ENCODE measurements at regions not wholly inside any gene's neighbourhood (a gene's known extent, or its start where the extent isn't known, plus 50 kb on each side); places are given as distances from the start of the nearest gene placed in this dataset.

DNA sequence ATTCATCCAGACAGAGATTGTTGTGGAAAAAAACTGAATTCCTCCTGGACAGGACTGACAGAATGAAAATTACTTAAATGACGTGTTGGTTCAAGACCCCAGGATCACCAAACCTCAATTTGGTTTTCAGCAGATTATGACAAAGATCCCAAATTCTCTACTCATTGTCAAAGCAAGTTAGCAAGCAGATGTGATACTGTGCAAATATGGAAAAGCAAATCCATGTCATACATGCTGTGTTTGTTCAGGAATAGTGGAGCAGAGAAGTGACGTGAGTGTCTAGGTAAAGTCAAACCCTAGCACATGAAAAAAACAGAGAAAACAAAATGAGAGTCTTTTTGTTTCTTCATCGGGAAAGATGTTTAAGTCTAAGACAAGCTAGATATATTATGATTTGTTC is 169.2 kb upstream of the NBEA start:
- Histone ChIP-seq H3K4me2 (ENCODE audit: low read depth, low read length) (no peak overlapping the region), H3K36me3 (ENCODE audit: control insufficient read depth, insufficient read depth, low read length) (no peaks in the 10 kb centered on the region), H2BK20ac (ENCODE audit: low read depth, low read length) (no peak overlapping the region), H2BK15ac (ENCODE audit: low read depth, low read length) (no peak overlapping the region), H3K9ac (ENCODE audit: low read depth, low read length) (no peak overlapping the region), H2BK120ac (ENCODE audit: low read depth, low read length) (no peak overlapping the region), H3K14ac (replicated peaks; ENCODE audit: low read depth, low read length) (no peak overlapping the region), H3K23ac (ENCODE audit: low read depth, low read length) (no peak overlapping the region), H3K79me1 (ENCODE audit: low read depth in 1 of 2, low read length in 2 of 2) (no peaks in the 10 kb centered on the region), H4K5ac (ENCODE audit: low read depth, low read length) (no peak overlapping the region), H3K27me3 (ENCODE audit: control insufficient read depth, insufficient read depth, low read length) (no peaks in the 10 kb centered on the region), H3K56ac (ENCODE audit: extremely low read depth, insufficient read depth, low read length) (no peak overlapping the region), H3K4me1 (ENCODE audit: control insufficient read depth, insufficient read depth, low read length) (no peaks in the 10 kb centered on the region), H3K9me3 (ENCODE audit: control insufficient read depth, insufficient read depth, low read length) (no peaks in the 10 kb centered on the region), H4K8ac (ENCODE audit: low read depth in 2 of 2, low read length in 2 of 2) (no peak overlapping the region), H3K27ac (ENCODE audit: insufficient read depth, low read length) (no peak overlapping the region), H2BK5ac (ENCODE audit: low read depth, low read length, poor library complexity, severe bottlenecking) (no peak overlapping the region), H2AK9ac (replicated peaks; ENCODE audit: low read depth, low read length, poor library complexity) (no peak overlapping the region), H3K4ac (ENCODE audit: low read depth, low read length) (no peak overlapping the region), H3K4me3 (ENCODE audit: insufficient read depth, low read depth, low read length) (no peak overlapping the region), H4K91ac (ENCODE audit: insufficient read depth, low read depth, low read length) (no peak overlapping the region), H2AFZ (replicated peaks; ENCODE audit: low read length, poor library complexity) (no peak overlapping the region), H2AK5ac (ENCODE audit: low read depth, low read length) (no peak overlapping the region), H3K18ac (ENCODE audit: low read depth, low read length) (no peak overlapping the region), H3K9me1 (ENCODE audit: insufficient read depth, low read length) (no peaks in the 10 kb centered on the region), H4K20me1 (ENCODE audit: insufficient read depth, low read length) (no peaks in the 10 kb centered on the region)
- CTCF ChIA-PET: no interaction called here
- intact Hi-C loops (cut with micrococcal nuclease) (no loop called here), in situ Hi-C loops (cut with MboI; ENCODE audit: low sequenced_read_pairs) (no loop called here), dilution Hi-C loops (cut with HindIII; ENCODE audit: low sequenced_read_pairs, unreplicated experiment) (no loop called here)
- DNase-seq (no peak), ATAC-seq (ENCODE audit: low read depth) (no peak)
- TF ChIP-seq POLR2A (IDR thresholded peaks at IDR 0.05; ENCODE audit: low read depth, low read length) (no peak), NFE2L2 (IDR thresholded peaks at IDR 0.05; ENCODE audit: low read depth, low read length) (no peak), SMC3 (IDR thresholded peaks at IDR 0.05; ENCODE audit: low read depth, low read length) (no peak), MAZ (IDR thresholded peaks at IDR 0.05; ENCODE audit: borderline replicate concordance, low read depth, low read length) (no peak), MXI1 (IDR thresholded peaks at IDR 0.05; ENCODE audit: borderline replicate concordance, low read depth, low read length) (no peak), BHLHE40 (IDR thresholded peaks at IDR 0.05; ENCODE audit: low read depth, low read length) (no peak), CHD1 (IDR thresholded peaks at IDR 0.05; ENCODE audit: low read depth, low read length) (no peak), RFX5 (IDR thresholded peaks at IDR 0.05; ENCODE audit: low read depth, low read length) (no peak)
- TF ChIP-seq, protein P1, sequence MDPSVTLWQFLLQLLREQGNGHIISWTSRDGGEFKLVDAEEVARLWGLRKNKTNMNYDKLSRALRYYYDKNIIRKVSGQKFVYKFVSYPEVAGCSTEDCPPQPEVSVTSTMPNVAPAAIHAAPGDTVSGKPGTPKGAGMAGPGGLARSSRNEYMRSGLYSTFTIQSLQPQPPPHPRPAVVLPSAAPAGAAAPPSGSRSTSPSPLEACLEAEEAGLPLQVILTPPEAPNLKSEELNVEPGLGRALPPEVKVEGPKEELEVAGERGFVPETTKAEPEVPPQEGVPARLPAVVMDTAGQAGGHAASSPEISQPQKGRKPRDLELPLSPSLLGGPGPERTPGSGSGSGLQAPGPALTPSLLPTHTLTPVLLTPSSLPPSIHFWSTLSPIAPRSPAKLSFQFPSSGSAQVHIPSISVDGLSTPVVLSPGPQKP (IDR thresholded peaks at IDR 0.05; ENCODE audit: borderline replicate concordance, low read depth, low read length): no peak
- TF ChIP-seq, protein P2, sequence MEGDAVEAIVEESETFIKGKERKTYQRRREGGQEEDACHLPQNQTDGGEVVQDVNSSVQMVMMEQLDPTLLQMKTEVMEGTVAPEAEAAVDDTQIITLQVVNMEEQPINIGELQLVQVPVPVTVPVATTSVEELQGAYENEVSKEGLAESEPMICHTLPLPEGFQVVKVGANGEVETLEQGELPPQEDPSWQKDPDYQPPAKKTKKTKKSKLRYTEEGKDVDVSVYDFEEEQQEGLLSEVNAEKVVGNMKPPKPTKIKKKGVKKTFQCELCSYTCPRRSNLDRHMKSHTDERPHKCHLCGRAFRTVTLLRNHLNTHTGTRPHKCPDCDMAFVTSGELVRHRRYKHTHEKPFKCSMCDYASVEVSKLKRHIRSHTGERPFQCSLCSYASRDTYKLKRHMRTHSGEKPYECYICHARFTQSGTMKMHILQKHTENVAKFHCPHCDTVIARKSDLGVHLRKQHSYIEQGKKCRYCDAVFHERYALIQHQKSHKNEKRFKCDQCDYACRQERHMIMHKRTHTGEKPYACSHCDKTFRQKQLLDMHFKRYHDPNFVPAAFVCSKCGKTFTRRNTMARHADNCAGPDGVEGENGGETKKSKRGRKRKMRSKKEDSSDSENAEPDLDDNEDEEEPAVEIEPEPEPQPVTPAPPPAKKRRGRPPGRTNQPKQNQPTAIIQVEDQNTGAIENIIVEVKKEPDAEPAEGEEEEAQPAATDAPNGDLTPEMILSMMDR (conservative IDR thresholded peaks at IDR 0.05; ENCODE audit: low read depth, low read length): no peak
- TF ChIP-seq, protein P3, sequence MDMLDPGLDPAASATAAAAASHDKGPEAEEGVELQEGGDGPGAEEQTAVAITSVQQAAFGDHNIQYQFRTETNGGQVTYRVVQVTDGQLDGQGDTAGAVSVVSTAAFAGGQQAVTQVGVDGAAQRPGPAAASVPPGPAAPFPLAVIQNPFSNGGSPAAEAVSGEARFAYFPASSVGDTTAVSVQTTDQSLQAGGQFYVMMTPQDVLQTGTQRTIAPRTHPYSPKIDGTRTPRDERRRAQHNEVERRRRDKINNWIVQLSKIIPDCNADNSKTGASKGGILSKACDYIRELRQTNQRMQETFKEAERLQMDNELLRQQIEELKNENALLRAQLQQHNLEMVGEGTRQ (IDR thresholded peaks at IDR 0.05; ENCODE audit: low read depth, low read length): no peak
- POLR2A ChIA-PET (ENCODE audit: unreplicated experiment): no interaction called here
- no CpG with 5 or more reads among the region's 3 CpGs for WGBS, 2 experiments (ENCODE audit: extremely low coverage in 2 of 2, insufficient read length in 1 of 2)
- BruUV-seq (replicated peaks): no TSS peak

Measured in IMR-90 (cell line).